HG03175 (cell line): ENCODE measurements at regions not wholly inside any gene's neighbourhood (a gene's known extent, or its start where the extent isn't known, plus 50 kb on each side); places are given as distances from the start of the nearest gene placed in this dataset.

Experiments
- ATAC-seq: cut with Tn5 transposase; IDR thresholded peaks from one replicate; pipeline ENCODE4 v1.9.1; 2021; ENCODE audit warnings: mild to moderate bottlenecking, moderate library complexity; ENCODE audit not compliant: unreplicated experiment

DNA sequence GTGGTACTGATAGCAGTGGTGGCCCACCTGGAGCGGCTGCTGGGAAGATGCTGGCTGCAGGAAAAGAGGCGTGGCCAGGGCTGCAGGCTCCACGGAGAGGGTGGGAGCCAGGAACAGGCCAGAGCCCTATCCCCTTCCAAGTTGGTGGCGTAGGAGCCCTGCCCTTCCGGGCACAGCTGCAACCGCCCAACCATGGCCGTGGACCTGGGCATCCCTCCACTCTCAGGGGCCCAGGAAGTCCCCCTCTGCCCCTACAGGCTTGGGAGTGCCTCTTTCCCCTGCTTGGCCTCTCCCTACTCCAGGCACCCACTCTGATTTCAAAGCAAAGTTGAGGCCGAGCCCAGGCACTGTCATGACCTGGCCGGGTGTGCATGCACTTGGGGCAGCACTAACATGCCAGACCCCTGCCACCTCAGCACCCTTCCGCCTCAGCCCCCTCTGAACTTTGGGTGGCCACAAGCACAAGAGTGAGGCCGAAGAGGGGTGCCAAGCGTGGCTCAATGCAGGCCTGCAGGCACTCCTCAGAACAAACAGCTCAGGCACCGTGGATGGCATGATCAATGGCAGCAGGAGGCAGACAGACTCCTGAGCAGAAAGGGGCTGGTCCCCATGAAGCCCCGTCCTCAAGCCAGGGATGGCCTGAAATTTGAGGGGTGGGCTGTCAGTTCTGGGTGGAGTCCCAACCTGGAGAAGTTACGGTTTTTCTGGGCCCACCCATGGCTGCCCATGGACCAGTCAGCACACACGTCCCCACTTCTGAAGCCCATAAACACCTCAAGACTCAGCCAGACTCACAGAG is 164.9 kb upstream of the PRNP start:
- no peak for ATAC-seq

DNA sequence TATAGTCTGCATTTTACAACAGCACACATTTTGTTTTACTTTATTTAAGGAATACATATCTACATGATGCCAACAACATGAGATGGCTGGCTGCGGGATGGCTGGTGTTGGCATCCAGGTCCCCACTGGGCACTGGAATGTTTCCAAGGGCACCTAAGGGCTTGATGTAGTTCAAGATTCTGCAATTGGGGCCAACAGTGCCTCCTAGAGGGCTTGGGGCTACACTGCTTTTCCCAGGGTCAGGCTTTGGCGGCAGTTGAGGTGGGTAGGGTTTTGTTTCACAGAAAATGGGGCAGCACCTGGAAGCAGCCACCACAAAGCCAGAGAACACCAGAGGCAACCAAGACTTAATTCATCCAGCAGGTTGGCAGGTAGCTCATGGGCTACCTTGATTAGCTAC is 166.7 kb upstream of the PRNP start:
- ATAC-seq: no peak

DNA sequence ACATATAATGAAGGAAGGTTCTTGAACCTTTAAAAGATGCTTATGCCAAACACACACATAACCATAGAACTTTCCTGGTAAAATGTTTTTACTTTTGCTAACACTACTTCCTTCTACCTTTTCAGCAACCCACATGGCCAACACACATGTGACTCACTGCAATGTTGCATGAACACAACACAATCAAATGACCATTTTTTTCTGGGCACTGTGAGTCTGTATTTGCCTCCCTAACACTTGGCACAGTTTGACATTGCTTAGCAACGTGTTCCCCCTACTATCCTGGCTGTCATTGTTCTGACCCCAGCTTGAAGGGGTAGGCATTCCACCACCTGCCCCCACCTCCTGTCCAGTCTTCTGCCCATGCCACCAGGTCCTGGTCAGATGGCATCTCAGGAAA is 169.4 kb upstream of the PRNP start:
- ATAC-seq: no peak

DNA sequence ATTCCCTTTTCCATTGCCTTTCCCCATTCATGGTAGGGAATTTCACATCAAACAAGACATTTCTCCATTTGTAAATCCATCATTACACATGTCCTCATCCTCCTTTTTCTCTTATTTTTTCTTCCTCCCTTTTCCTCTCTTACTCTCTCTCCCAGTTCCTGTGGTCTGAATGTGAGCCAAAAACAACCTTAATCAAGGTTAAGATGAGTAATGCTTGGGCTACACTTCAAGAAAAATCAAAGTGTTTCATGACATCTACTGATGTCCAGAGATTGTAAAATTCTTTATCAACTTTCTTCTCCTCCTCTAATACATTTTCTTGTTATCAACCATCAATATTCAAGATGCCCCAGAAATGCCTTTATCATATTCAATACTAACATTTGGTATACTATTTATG is 172.5 kb upstream of the PRNP start:
- no peak for ATAC-seq

DNA sequence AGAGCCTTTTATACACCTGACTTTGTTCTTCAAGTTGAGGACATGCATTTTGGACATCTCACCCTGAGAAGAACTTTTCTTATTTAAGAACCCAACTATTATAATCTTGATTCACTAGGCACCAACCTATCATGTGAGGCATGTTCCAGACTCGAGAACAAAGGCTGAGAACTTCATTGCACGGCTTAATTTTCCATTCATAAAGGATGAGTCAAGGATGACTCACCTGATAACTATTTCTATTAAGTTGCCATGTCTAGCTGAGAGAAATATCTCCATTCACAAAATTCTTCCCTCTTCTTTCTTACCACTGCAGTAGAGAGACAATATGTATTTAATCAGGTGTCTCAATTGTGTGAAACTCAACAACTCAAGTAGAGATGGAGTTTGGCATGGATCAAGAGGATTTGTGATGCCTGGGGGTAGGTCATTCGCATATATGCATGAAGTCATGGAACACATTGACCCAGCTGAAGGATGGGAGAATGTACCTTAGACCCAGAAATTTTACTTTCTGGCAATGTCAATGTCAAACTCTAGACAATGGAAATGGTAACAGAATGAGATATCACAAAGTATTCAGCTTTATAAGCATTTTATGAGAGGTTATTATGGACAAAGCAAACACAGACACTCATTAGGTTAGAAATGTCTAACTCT is 173.2 kb upstream of the PRNP start:
- no peak for ATAC-seq

DNA sequence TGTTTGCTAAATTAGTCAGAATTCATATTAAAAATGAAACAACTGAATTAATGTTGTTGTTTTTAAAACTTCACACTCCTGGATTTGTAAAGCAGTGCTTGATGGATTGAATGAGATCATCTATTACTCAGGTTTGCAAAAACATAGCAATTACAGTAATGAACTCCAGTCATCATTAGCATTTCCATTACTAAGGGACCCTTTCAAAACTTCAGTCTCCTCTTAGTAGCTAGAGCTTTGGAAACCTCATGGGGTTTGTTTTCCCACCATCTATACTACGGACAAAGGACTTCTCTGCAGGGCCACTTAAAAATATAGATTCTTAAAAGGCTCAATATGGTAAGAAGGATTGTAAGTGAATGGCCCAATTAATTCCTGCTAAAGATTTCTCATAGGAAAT is 174.5 kb upstream of the PRNP start:
- ATAC-seq: no peak

DNA sequence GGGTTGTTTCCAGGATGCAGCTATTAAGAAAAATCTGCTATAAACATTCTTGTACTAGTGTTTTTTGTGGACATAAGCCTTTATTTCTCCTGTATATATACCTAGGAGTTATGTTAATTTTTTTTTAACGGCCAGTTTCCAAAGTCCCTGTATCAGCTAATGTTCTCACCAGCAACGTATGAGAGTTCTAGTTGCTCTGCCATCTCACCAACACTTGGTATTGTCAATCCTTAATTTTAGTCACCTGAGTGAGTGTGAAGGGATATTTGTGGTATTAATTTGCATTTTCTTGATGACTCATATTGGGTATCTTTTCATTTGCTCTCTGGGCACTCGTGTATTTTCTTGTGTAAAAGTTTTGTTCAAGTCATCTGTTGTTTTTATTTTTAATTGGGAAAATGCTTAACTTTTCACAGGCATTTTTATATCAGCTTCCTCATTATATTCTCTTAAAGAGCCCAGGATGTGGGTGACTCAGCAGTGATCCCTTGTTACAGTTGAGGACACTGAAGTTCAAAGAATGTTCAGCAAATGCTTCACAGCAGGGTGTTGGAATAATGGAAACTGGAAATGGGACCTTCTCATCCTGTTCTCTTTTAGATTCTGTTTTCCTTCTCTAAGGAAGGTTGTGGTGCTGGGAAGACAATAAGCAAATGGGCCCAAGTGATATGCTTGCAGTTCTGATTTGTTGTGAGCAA is 176.3 kb upstream of the PRNP start:
- no peak for ATAC-seq

DNA sequence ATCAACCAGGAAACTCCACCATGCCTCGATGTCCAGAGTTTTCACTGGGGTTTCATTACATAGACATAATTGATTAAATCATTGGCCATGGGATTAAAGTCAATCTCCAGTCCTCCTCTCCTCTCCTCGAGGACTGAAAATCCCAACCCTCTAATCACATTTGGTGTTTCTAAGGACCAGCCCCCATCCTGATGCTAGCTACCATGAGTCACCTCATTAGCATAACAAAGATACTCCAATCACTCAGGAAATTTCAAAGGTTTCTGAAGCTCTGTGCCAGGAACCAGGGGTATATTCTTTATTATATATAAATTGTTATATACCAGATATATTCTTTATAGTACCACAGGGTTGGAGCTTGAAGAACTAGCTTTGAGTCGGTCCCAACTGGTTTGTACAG is 177.5 kb upstream of the PRNP start:
- no peak for ATAC-seq

DNA sequence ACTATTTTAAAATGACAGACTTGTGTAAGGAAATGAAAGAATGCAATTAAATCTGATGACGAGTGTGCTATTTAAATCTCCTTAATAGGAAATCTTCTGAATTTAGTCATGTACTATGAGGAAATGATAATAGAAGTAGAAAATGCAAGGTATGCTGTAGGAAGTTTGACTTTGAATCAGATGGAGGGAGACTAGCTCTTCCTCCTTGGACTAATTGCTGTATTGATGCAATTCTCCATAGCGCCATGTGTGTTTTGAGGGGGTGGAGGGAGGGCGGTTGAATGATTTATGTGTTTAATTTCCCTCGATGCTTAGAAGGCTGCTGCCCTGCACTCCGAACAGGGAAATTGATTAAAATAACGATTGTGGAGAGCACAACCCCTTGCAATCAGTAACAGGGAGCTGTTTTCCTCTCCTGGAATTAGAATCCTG is 179.0 kb upstream of the PRNP start:
- no peak for ATAC-seq

DNA sequence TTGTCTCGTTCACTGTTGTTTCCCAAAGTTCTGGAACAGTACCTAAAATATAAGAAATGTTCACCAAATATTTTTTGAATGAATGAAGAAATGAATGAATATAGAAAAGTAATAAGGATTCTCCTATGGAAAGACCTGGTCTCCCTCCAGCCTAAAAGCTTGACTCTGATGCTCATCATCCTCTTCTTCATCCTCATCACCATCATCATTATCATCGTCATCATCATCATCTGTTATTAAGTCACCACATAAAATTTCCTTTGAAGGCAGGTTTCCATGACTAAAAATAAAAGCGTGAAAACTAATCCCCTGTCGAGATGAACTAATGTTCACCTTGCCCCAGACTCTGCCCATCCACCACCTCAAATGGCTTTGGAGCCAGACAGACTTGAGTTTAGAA is 181.4 kb upstream of the PRNP start:
- ATAC-seq: no peak

DNA sequence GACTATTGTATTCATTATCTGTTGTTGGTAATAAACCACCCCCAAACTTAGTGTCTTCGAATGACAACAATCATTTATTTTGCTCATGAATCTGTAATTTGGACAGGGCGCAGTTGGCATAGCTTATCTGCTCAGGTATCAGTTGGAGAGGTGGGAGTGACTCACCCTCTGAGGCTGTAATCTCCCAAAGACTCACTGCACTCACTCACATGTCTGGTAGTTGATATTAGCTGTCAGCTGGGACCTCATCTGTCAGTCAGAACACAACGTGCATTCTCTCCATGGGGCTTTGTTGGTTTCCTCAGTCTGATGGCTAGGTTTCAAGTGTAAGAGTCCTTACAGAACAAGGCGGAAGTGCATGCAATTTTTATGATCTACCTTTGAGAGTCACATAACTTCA is 183.5 kb upstream of the PRNP start:
- no peak for ATAC-seq

DNA sequence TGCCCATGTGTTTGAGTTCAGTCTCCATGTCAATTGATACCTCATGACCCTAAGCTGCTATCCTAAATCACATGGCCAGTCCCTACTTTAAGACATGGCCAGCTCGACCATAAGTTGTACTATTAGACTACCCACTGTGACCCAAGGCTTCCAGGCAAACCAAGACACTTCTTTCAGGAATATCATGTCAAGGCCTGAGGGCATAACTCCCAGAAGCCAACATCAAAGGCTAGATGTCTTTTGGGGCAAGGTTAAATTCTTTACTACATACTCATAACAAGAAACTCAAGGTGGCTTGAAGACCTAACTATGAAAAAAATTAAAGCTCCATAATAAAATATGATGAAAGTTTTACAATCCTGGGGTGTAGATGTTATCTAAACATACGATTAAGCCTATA is 192.9 kb upstream of the PRNP start:
- ATAC-seq: no peak

DNA sequence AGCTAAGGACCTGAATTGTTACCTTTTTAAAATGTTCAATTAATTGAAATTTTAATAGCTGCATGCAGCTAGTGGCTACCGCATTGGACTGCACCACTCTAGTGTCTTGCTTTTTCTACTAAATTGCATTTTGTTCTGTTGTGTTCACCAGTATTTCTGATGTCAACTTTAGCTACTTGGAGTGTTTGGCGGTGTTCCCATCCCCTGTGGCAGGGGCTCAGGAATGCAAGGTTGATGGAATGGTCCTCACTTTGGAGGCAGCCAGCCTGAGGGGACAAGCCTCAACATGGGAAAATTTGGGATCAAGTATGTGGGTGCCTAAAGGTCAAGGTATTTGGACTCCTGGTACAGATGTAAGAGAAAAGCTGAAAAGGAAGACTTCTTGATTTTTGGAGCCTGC is 194.6 kb upstream of the PRNP start:
- no peak for ATAC-seq

DNA sequence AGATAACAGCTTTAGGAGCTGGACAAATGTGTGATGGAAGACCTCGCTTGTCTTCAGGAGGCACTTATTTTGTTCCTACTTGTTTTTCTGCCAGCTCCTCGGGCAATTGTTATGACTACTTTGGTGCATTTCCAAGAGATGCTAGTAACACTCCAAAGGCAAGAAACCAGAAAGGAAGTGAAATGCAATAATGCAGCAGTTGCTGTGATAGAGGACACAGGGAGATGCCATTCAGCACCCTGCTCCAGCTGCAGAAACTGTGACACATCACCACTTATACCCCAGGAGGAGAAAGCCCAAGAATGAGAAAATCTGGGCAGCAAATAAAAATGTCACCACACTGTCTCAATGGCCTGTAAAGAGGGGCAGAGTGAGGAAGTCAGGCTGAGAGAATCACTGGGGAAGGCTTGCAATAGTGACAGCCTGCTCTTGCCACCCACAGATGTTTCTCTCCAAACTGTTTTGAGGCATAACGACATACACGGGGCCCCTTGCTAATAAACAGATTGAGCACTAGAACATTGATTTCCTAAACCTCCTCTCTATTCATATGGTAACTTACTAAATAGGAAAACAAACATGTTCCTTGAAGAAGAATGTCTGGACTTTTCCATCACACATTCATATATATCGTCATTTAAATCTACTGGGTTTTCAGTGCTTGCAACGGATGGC is 195.5 kb upstream of the PRNP start:
- ATAC-seq: no peak

DNA sequence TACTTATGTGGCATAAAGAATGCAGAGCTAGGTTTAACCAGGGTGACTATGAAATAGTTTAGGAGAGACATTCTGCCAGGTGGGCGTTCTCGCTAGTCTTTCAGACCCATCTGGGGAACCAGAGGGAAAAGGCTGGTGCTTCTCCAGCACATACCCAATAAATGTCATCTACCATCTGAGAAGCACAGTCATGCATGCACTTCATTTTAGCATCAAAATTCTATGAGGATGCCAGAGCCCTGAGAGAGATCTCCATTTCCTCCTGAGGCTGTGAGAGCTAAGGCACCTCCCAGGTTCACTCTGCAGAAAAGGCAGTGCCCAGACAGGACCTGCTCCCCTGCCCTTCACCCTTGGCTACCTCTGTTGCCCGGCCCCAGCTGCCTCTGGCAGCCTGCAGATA is 196.2 kb upstream of the PRNP start:
- no peak for ATAC-seq

DNA sequence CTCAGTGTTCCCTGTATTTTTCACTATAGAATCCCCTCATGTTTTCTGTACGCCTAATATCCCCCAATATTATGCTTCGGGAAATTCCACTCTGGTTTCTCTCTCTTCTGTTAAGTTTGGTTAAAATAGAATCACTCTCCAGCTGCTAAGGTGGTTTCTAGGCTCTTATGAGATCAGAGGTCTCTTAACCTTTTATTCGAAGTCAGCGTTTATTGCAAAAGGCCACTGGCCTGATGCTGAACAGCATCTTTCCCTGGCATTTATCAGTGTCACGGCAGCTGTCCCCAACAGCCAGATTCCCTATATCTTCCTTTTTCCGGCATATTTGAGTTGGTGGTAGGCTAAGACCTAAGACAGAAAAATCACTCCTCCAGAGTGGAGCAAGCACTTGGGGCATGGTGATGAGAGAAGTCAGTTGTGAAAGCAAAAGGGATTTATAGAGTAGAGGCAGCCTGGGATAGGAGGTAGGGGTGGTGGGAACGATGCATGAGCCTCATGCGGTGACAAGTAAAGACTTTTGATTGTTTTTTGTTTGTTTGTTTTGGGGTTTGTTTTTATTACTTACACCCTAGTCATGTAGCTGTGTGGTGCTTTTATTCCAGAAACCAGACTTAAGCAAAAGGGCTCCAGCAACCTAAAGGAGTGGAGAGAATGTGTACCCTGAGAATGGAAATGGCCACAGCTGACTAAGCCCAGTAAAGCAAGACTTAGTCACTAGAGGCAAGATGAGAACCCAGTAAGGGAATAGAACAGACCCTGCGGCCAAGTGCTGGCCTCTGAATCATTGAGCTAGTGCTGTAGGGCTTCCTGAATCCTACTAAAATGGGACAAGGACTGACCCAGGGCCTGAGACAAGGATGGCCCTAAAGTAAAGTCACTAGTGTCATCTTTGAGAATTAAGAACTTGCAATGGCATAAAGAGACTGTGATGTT is 197.6 kb upstream of the PRNP start:
- ATAC-seq: no peak

DNA sequence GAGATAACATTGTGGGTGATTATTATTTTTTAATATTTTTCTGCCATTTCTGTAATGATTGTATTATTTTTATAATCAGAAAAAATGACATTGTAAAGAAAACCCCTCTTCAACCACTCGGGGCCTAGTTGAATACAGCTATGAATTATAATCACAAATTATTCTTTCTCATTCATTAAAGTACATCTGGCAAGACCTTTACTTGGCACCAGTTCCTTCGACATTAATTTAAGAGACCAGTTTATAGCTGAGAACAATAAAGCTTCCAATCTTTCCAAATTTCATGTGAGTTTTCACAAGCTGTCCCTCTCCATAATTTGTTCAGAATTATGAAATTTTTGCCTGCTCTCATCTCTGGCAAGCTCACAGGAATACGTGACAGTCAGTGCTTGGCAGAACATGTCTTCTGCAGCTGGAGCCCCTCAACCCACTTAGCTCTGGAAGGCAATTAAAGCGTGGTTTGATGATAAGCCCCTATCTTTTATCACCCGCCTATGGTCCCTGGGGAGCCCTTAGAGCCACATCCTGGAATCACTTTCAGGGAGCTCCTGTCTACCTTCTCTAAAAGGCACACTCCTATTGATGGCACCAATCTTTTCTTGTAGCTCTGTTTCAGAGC is 201.8 kb upstream of the PRNP start:
- ATAC-seq: no peak

DNA sequence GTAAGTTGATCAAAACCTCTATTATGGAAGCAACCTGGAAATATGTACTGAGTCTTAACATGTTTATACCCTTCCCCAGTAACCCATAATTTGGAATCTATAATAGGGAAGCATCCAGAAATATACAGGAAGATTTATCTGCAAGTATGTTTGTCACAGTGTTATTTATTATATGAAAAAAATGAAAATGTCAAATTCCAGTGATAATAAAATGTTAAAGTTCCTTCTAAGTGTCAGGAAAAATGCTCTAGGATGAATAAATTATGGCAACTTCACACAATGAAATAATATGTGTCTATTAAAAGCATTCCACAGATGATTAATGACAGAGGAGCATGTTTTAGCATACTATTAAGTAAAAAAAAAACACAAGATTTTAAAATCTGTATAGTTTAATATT is 202.3 kb upstream of the PRNP start:
- no peak for ATAC-seq

DNA sequence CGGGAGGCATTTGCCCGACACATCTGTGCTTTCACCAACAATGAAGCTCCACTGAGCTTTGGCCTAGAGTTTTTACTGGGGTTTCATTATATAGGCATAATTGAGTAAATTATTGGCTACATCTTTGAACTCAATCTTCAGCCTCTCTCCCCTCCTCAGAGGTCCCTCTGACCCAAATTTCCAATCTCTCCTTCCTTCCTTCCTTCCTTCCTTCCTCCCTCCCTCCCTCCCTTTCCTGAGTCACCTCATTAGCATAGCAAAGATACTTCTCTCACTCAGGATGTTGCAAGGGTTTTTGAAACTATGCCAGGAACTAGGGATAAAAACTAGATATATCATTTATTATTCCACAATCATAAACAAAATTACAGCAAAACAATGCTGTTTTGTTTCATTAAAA is 202.8 kb upstream of the PRNP start:
- no peak for ATAC-seq

DNA sequence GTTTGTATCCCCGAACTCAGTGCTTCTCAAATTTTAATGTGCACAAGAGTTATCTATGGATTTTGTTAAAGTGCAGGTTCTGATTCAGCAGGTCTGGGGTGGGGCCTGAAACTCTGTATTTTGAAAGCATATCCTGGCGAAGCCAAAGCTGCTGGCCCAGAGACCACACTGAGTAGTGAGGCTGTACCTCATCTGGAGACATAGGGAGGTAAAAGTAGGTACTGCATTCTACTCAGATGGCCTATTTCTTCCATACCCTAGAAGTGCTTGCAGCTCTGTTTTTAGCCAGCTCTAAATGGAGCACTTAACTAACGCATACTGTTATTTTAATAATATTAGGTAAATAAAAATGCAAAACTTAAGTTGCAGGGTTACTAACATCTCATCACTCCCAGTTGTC is 206.2 kb upstream of the PRNP start:
- ATAC-seq: no peak
